Activated CD8-positive, alpha-beta T cell treated with anti-CD3 and anti-CD28 coated beads for 36 hours (primary cell): ENCODE measurements at regions not wholly inside any gene's neighbourhood (a gene's known extent, or its start where the extent isn't known, plus 50 kb on each side); places are given as distances from the start of the nearest gene placed in this dataset.

Source experiments
- ATAC-seq: fragments of 200-7000 bp; cut with Tn5 transposase; one replicate; pipeline ENCODE4 v1.10.0; 2021; ENCODE audit warnings: mild to moderate bottlenecking, moderate library complexity
- CTCF ChIA-PET: fragments of 350-600 bp; sonication (Branson Sonifier 250); formaldehyde crosslinking; loops from one replicate; lab custom pipeline; 2021; ENCODE audit warnings: antibody characterized with exemption; lab: Charles Lee
- POLR2A ChIA-PET: fragments of 350-600 bp; sonication (Branson Sonifier 250); formaldehyde crosslinking; loops from one replicate; lab custom pipeline; 2021; ENCODE audit warnings: antibody characterized with exemption; lab: Charles Lee
- DNase-seq: peaks from one replicate; pipeline ENCODE4 v3.0.0-alpha.2; 2020
- H3K27ac Mint-ChIP-seq: one replicate; pipeline ENCODE4 v1.8.0; 2021; ENCODE audit warnings: mild to moderate bottlenecking, mixed read lengths
- H3K27me3 Mint-ChIP-seq: one replicate; pipeline ENCODE4 v1.8.0; 2021; ENCODE audit warnings: mixed read lengths
- H3K36me3 Mint-ChIP-seq: one replicate; pipeline ENCODE4 v1.8.0; 2021; ENCODE audit warnings: low read depth, mixed read lengths
- H3K4me1 Mint-ChIP-seq: one replicate; pipeline ENCODE4 v1.8.0; 2021; ENCODE audit warnings: low read depth, mixed read lengths
- H3K4me3 Mint-ChIP-seq: one replicate; pipeline ENCODE4 v1.8.0; 2021; ENCODE audit warnings: mild to moderate bottlenecking, moderate library complexity, mixed read lengths
- H3K9me3 Mint-ChIP-seq: one replicate; pipeline ENCODE4 v1.8.0; 2021; ENCODE audit warnings: mixed read lengths
- intact Hi-C: fragments of 100-400 bp; cut with micrococcal nuclease; formaldehyde crosslinking; loops from one replicate; pipeline ENCODE4 v1.10.0; 2022
- TF ChIP-seq, protein P1 (sequence below): fragments of 200-600 bp; IDR thresholded peaks from one replicate; pipeline ENCODE4 v1.8.0; 2022; ENCODE audit warnings: antibody characterized with exemption, mild to moderate bottlenecking

DNA sequence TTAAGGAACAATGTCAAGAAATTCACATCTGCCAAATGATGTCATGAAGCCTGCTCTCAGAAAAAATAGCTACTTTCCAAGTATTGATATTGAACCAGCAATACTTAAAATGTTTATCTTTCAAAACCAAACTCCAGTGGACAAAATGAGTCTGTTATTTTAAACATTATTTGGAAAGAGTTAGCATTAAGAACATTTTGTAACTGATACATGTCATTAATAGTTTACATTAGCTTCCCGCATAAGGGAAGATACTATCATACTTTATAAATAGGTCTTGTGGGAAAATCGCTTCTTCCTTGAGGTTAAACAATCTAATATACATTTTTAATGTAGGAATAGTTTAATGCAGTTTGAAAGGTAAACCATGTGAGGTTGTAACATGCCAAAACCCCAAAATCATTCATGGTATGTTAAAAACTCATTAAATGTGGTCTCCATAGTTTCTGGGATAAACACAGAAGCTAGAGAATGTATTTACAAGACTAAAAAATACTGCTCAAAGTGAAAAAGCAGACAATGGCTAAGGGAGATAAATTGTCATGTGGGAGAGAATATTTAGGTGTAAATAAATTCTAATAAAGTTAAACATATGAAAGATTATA is 73.4 kb upstream of the ATP2B1 start:
- ATAC-seq (no peak), DNase-seq (no peak)
- Mint-ChIP-seq H3K36me3 (peaks cover 6% of the 10 kb centered on the region), H3K4me1 (no peaks in the 10 kb centered on the region), H3K27ac (no peak overlapping the region), H3K9me3 (peaks cover 12% of the 10 kb centered on the region), H3K4me3 (no peak overlapping the region), H3K27me3 (no peaks in the 10 kb centered on the region)
- intact Hi-C loops = no loop called here
- POLR2A ChIA-PET = interaction anchor here (0.5 kb wide), 1 partner anchor 508 kb away, joined by 3 read pairs; no protein-coding TSS in a partner anchor
- CTCF ChIA-PET = interaction anchor here (1.3 to 1.6 kb wide), 3 partner anchors 10 to 18 kb away, joined by 3 to 6 read pairs (median 5); no protein-coding TSS in a partner anchor
- TF ChIP-seq, protein P1, sequence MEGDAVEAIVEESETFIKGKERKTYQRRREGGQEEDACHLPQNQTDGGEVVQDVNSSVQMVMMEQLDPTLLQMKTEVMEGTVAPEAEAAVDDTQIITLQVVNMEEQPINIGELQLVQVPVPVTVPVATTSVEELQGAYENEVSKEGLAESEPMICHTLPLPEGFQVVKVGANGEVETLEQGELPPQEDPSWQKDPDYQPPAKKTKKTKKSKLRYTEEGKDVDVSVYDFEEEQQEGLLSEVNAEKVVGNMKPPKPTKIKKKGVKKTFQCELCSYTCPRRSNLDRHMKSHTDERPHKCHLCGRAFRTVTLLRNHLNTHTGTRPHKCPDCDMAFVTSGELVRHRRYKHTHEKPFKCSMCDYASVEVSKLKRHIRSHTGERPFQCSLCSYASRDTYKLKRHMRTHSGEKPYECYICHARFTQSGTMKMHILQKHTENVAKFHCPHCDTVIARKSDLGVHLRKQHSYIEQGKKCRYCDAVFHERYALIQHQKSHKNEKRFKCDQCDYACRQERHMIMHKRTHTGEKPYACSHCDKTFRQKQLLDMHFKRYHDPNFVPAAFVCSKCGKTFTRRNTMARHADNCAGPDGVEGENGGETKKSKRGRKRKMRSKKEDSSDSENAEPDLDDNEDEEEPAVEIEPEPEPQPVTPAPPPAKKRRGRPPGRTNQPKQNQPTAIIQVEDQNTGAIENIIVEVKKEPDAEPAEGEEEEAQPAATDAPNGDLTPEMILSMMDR = no peak

DNA sequence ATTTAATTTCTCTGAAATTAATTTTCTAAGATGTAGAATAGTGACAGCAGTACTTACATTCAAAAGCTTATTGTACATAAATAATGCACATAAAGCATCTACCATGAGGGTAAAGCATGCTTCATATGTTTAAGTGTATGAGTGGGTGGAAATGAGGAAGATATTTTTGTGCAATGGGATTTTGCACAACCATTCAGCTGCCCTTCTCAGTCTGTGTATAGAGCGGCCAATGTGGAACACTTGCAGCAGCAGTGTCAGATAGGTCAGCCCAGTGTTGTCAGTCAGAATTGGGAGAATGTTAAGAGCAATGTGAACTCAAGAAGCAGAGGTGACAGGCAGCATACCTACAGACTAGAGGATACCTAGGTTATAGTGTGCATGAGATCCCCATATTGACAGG is 72.5 kb upstream of the ATP2B1 start:
- H3K9me3 Mint-ChIP-seq = peaks cover 11% of the 10 kb centered on the region
- H3K36me3 Mint-ChIP-seq = peaks cover 6% of the 10 kb centered on the region
- CTCF ChIA-PET = interaction anchor here (1.3 kb wide), 1 partner anchor 15 kb away, joined by 3 read pairs; no protein-coding TSS in a partner anchor
- no peaks in the 10 kb centered on the region for H3K4me1 Mint-ChIP-seq
- intact Hi-C loops = no loop called here
- TF ChIP-seq, protein P1 = no peak
- ATAC-seq (no peak), DNase-seq (no peak)
- H3K27me3 Mint-ChIP-seq = no peaks in the 10 kb centered on the region
- no peak overlapping the region for H3K27ac Mint-ChIP-seq
- H3K4me3 Mint-ChIP-seq = no peak overlapping the region
- POLR2A ChIA-PET = no interaction called here

DNA sequence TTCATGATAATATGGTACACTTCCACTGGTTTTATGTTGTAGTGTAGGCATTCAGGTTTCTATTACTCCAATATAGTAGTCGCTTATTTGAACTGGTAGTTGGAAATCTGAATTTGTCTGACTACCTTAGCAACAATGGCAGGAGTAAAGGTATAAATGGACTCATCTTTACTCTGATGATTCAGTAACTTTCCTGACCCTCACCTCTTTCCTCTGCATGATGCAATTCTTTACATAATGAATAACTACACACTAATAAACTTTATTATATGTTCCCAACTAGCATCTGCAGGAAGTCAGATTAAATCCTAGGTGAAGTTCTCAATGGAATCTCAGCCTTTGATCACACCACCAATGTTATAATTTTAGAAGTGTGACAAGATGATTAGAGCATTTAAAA is 70.5 kb upstream of the ATP2B1 start:
- intact Hi-C loops = no loop called here
- H3K4me3 Mint-ChIP-seq = no peak overlapping the region
- no peaks in the 10 kb centered on the region for H3K4me1 Mint-ChIP-seq
- POLR2A ChIA-PET = no interaction called here
- ATAC-seq = no peak
- H3K27ac Mint-ChIP-seq = no peak overlapping the region
- no peak for DNase-seq
- TF ChIP-seq, protein P1 = no peak
- CTCF ChIA-PET = interaction anchor here (0.7 kb wide), 1 partner anchor 14 kb away, joined by 3 read pairs; no protein-coding TSS in a partner anchor
- peaks cover 2% of the 10 kb centered on the region for H3K9me3 Mint-ChIP-seq
- no peaks in the 10 kb centered on the region for H3K27me3 Mint-ChIP-seq
- H3K36me3 Mint-ChIP-seq = no peaks in the 10 kb centered on the region

DNA sequence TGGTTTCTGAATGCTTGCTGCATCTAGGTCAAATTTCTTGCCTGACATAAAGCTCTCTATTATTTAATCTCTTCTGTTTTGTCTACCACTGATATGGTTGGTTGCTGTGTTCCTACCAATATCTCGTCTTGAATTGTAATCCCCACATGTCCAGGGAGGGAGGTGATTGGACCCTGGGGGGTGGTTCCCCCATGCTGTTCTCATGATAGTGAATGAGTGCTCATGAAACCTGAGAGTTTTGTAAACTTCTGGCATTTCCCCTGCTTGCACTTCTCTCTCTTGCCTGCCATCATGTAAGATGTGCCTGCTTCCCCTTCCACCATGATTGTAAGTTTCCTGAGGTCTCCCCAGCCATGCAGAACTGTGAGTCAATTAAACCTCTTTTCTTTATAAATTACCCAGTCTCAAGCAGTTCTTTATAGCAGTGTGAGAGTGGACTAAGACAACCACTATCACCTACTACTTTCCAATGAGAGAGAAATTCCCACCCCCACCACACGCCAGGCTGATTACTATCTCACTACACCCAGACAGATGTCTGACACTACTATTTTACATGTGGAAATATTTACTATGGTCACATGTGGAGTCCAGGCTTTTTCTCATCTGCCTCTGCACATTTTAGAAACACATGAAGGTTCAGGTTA is 69.2 kb upstream of the ATP2B1 start:
- no peak for ATAC-seq
- no peaks in the 10 kb centered on the region for H3K4me1 Mint-ChIP-seq
- TF ChIP-seq, protein P1 = no peak
- ChIA-PET POLR2A (no interaction called here), CTCF (no interaction called here)
- peaks cover 2% of the 10 kb centered on the region for H3K9me3 Mint-ChIP-seq
- no peak overlapping the region for H3K27ac Mint-ChIP-seq
- no peak overlapping the region for H3K4me3 Mint-ChIP-seq
- no peak for DNase-seq
- H3K27me3 Mint-ChIP-seq = no peaks in the 10 kb centered on the region
- intact Hi-C loops = no loop called here
- no peaks in the 10 kb centered on the region for H3K36me3 Mint-ChIP-seq

DNA sequence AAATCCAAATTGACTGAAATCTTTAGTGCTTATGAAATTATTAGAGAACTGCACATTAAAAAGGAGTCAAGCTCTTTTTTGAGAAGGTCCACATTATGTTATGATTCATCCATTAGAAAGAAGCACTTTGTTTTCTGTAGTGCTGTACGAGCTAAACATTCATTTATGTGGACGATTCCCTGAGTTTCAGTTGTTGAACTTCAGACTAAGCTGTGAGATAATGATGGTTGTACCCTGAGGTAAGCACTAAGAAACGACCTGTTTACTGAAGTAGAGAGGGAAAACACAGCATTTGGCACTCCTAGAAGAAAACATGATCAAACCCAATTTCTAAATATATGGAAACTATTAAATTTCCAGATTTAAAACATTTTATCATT is 67.3 kb upstream of the ATP2B1 start:
- TF ChIP-seq, protein P1 = no peak

More for the DNA sequence above, 67.3 kb upstream of the ATP2B1 start:
- H3K27me3 Mint-ChIP-seq = no peaks in the 10 kb centered on the region
- ATAC-seq (no peak), DNase-seq (no peak)
- ChIA-PET POLR2A (no interaction called here), CTCF (no interaction called here)
- intact Hi-C loops = no loop called here
- H3K4me3 Mint-ChIP-seq = no peak overlapping the region
- H3K4me1 Mint-ChIP-seq = no peaks in the 10 kb centered on the region
- no peak overlapping the region for H3K27ac Mint-ChIP-seq
- H3K36me3 Mint-ChIP-seq = no peaks in the 10 kb centered on the region
- H3K9me3 Mint-ChIP-seq = peaks cover 2% of the 10 kb centered on the region
